BLaER1 treated with 17β-estradiol and CSF1 and Interleukin-3, amounts not matched to agents 10 nM and 100 nM (cell line): ENCODE measurements at regions not wholly inside any gene's neighbourhood (a gene's known extent, or its start where the extent isn't known, plus 50 kb on each side); places are given as distances from the start of the nearest gene placed in this dataset.

Experiments used
- H3K27ac ChIP-seq, 11 experiments: shearing (Covaris generic); formaldehyde crosslinking; 2 replicates each; pipeline ENCODE4 v1.8.1; 2022
- H3K27me3 ChIP-seq, 11 experiments: shearing (Covaris generic); formaldehyde crosslinking; 2 replicates each; pipeline ENCODE4 v1.8.1; 2022
- H3K36me3 ChIP-seq, 11 experiments: shearing (Covaris generic); formaldehyde crosslinking; 2 replicates each; pipeline ENCODE4 v1.8.1; 2022
- H3K4me1 ChIP-seq, 10 experiments: shearing (Covaris generic); formaldehyde crosslinking; 2 replicates each; pipeline ENCODE4 v1.8.1; 2022
- H3K4me2 ChIP-seq, 11 experiments: shearing (Covaris generic); formaldehyde crosslinking; 2 replicates each; pipeline ENCODE4 v1.8.1; 2022
- H3K4me3 ChIP-seq, 10 experiments: shearing (Covaris generic); formaldehyde crosslinking; 2 replicates each; pipeline ENCODE4 v1.8.1; 2022
- H3K9ac ChIP-seq, 11 experiments: shearing (Covaris generic); formaldehyde crosslinking; 2 replicates each; pipeline ENCODE4 v1.8.1; 2022
- H3K9me3 ChIP-seq, 11 experiments: shearing (Covaris generic); formaldehyde crosslinking; replicated peaks in 1 of 11; 2 replicates each; pipeline ENCODE4 v1.8.1; 2022
- H4K20me1 ChIP-seq, 11 experiments: shearing (Covaris generic); formaldehyde crosslinking; 2 replicates each; pipeline ENCODE4 v1.8.1; 2022
- Cebpa-rat ChIP-seq, 11 experiments: shearing (Covaris generic); IDR thresholded peaks; 2 replicates each; pipeline ENCODE4 v1.8.1; 2022

DNA sequence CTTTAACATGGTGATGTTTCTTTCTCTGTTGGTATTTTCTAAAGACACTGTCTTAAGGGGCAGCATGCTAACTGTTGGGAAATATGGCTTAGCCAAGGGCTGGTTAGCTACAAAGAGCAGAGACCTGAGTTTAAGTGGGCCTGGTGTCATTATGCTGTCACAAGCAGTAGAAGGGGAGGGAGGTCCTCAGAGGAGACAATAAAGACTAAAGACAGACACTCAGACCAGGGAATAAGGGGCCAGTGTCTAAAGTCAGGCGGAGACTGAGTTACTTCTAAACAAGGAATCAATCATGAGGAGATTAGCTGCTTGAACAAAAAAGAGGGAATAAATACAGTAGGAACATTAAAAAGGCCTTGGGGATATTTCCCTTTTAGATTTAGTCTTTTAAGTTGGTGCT is 142.7 kb upstream of the DPPA4 start:
- Histone ChIP-seq H3K36me3 (no peaks in the 10 kb centered on the region), H3K9ac (no peak overlapping the region), H3K4me1 (no peaks in the 10 kb centered on the region), H3K27ac (no peak overlapping the region), H3K4me3 (no peak overlapping the region), H3K9me3 (no peaks in the 10 kb centered on the region), H4K20me1 (no peaks in the 10 kb centered on the region), H3K27me3 (no peaks in the 10 kb centered on the region), H3K4me2 (no peak overlapping the region)
- no peak for TF ChIP-seq Cebpa-rat (IDR thresholded peaks at IDR 0.05)

DNA sequence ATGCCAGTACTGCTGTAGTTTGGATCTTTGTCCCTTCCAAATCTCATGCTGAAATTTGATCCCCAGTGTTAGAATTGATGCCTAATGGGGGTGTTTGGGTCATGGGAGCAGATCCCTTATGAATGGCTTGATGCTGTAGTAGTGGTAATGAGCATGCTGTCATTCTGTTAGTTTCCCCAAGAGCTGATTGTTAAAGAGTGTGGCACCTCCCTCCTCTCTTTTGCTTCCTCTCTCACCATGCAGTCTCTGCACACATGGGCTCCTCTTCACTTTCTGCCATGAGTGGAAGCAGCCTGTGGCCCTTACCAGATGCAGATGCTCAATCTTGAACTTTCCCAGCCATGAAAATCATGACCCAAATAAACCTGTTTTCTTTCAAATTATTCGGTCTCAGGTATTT is 141.3 kb upstream of the DPPA4 start:
- no peak for TF ChIP-seq Cebpa-rat (IDR thresholded peaks at IDR 0.05)
- no peaks in the 10 kb centered on the region for H3K36me3 ChIP-seq

DNA sequence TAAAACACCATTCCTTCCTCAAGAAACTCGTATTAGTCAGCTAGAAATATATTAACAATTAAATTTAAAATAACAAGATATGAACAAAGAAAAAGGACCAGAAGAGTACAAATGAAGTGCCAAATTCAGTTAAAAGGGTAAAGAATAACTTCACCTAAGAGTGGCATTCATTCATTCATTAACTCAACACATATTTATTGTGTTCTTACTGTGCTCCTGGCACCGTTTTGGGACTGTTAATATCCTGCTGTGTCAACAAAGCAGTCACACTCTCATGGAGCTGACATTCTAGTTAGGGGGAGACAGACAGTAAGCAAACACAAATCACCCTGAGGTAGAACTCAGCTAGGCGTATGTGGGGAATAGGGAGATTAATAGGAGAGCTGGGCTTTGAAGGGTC is 123.6 kb upstream of the DPPA4 start:
- H3K9ac ChIP-seq = no peak overlapping the region
- no peak for TF ChIP-seq Cebpa-rat (IDR thresholded peaks at IDR 0.05)
- H3K4me2 ChIP-seq = no peak overlapping the region
- H3K4me1 ChIP-seq = no peaks in the 10 kb centered on the region
- no peaks in the 10 kb centered on the region for H4K20me1 ChIP-seq
- no peaks in the 10 kb centered on the region for H3K27me3 ChIP-seq
- no peaks in the 10 kb centered on the region for H3K36me3 ChIP-seq
- no peak overlapping the region for H3K27ac ChIP-seq
- H3K9me3 ChIP-seq = no peaks in the 10 kb centered on the region
- no peak overlapping the region for H3K4me3 ChIP-seq

More for the DNA sequence above, 141.3 kb upstream of the DPPA4 start:
- Histone ChIP-seq H3K4me2 (no peak overlapping the region), H3K9me3 (no peaks in the 10 kb centered on the region), H3K27ac (no peak overlapping the region), H4K20me1 (no peaks in the 10 kb centered on the region), H3K9ac (no peak overlapping the region), H3K4me1 (no peaks in the 10 kb centered on the region), H3K4me3 (no peak overlapping the region), H3K27me3 (no peaks in the 10 kb centered on the region)

DNA sequence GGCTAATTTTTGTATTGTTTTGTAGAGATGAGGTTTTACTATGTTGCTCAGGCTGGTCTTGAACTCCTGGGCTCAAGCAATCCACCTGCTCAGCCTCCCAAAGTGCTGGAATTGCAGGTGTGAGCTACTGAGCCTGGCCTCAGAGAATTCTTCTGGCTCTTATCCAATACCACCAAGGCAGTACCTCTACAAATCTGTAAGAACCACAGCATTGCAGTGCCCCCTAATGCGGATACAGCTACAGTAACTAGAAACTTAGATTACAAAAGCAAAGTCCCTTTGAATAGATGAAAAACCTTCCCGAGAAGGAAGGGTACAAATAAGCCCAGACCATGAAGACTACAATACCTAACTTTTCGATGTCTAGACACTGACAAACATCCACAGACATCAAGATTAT is 107.9 kb upstream of the DPPA4 start:
- TF ChIP-seq Cebpa-rat (IDR thresholded peaks at IDR 0.05) = no peak
- no peaks in the 10 kb centered on the region for H3K4me1 ChIP-seq
- no peaks in the 10 kb centered on the region for H4K20me1 ChIP-seq
- no peak overlapping the region for H3K4me2 ChIP-seq
- H3K4me3 ChIP-seq = no peak overlapping the region
- H3K27ac ChIP-seq = no peak overlapping the region
- H3K9me3 ChIP-seq = peaks cover 0 to 24% (median 8%) of the 10 kb centered on the region in 11 experiments; a peak in 12 of 22 replicates
- no peak overlapping the region for H3K9ac ChIP-seq
- H3K36me3 ChIP-seq = no peaks in the 10 kb centered on the region
- H3K27me3 ChIP-seq = no peaks in the 10 kb centered on the region

DNA sequence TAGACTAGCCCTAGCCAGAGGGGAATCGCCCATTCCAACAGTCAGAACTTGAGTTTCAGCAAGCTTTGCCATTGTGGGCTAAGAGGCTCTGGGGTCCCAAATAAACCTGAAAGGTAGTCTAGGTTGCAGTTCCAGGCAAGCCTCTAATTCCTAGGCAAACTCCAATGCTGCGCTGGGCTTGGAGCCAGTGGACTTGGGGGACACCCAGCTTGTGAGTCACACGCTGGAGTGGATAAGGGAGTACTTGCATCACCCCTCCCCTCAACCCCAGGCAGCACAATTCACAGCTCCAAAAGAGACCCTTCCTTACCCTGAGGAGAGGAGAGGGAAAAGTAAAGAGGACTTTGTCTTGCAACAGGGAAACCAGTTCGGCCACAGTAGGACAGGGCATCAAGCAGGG is 105.2 kb upstream of the DPPA4 start:
- Histone ChIP-seq H4K20me1 (no peaks in the 10 kb centered on the region), H3K4me2 (no peak overlapping the region), H3K36me3 (no peaks in the 10 kb centered on the region), H3K27me3 (no peaks in the 10 kb centered on the region), H3K27ac (no peak overlapping the region), H3K9me3 (peaks cover 0 to 19% (median 8%) of the 10 kb centered on the region in 11 experiments; a peak in 10 of 22 replicates), H3K4me3 (no peak overlapping the region), H3K9ac (no peak overlapping the region), H3K4me1 (no peaks in the 10 kb centered on the region)
- no peak for TF ChIP-seq Cebpa-rat (IDR thresholded peaks at IDR 0.05)

DNA sequence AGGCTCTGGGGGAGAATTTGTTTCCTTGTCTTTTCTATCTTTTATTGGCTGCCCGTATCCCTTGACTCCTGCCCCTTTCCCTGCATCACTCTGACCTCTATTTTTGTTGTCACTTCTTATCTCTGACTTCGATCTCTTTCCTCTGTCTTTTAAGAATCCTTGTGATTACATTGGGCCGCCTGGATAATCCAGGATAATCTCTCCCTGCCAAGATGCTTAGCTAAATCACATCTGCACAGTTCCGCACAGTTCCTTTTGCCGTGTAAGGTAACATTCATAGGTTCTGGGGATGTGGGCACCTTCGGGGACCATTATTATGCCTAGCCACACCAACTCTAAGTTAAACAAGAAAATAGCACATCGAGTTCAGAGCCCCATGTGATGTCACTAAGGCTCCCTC is 103.0 kb upstream of the DPPA4 start:
- H3K36me3 ChIP-seq = no peaks in the 10 kb centered on the region
- no peak overlapping the region for H3K4me3 ChIP-seq
- no peaks in the 10 kb centered on the region for H4K20me1 ChIP-seq
- no peak overlapping the region for H3K4me2 ChIP-seq
- H3K27ac ChIP-seq = no peak overlapping the region
- H3K9me3 ChIP-seq = peaks cover 0 to 4% (median 0%) of the 10 kb centered on the region in 11 experiments; a peak in 1 of 22 replicates
- H3K27me3 ChIP-seq = no peaks in the 10 kb centered on the region
- no peak overlapping the region for H3K9ac ChIP-seq
- no peak for TF ChIP-seq Cebpa-rat (IDR thresholded peaks at IDR 0.05)
- no peaks in the 10 kb centered on the region for H3K4me1 ChIP-seq

DNA sequence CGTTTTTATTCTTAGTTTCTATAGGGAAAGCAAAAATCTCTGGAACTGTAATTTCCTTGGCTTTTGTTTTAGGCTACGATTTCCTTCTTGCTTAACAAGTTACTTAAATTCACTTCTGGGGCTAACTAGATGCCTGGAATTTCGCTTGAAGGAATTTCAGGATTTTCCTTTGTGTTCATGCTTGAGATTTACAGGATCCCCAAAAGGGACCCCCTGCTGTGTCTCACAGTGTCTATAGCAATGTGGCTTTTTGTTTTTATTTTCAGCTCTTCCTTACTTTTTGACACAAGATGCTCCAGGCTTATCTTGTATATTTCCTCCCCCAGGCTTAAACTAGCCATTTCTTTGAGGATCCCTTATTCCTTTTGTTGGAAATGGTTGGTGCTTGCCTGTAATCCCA is 95.5 kb upstream of the DPPA4 start:
- Histone ChIP-seq H3K27me3 (no peaks in the 10 kb centered on the region), H3K9me3 (no peaks in the 10 kb centered on the region), H4K20me1 (no peaks in the 10 kb centered on the region), H3K36me3 (no peaks in the 10 kb centered on the region), H3K27ac (no peak overlapping the region), H3K4me1 (no peaks in the 10 kb centered on the region), H3K4me2 (no peak overlapping the region), H3K4me3 (no peak overlapping the region), H3K9ac (no peak overlapping the region)
- no peak for TF ChIP-seq Cebpa-rat (IDR thresholded peaks at IDR 0.05)

DNA sequence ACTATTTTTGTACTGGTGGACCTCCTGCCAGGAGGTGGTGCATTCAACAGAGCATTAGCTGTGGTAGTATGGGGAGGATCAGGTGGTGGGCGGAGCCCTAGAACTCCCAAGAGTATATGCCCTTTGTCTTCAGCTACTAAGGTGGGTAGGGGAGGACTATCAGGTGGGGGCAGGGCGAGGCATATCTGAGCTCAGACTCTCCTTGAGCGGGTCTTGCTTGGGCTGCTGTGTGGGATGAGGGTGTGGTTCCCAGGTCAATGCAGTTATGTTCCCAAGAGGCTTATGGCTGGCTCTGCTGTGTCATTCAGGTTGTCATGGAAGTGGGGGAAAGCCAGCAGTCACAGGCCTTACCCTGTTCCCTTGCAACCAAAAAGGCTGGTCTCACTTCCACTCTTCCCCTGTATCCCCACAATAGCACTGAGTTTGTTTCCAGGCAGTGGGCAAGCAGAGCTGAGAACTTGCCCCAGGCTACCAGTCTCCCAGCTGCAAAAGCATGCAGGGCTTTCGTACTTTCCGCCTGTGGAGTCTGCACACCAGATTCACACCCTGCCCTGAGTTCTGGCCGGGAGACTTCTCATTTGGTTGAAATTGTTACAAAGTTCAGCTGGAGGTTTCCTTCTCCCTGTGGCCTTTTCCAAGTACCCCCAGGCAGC is 93.7 kb upstream of the DPPA4 start:
- Histone ChIP-seq H3K9me3 (no peaks in the 10 kb centered on the region; a peak in 2 of 22 replicates), H3K36me3 (no peaks in the 10 kb centered on the region), H4K20me1 (no peaks in the 10 kb centered on the region), H3K9ac (no peak overlapping the region), H3K27ac (no peak overlapping the region), H3K4me1 (no peaks in the 10 kb centered on the region), H3K4me2 (no peak overlapping the region), H3K4me3 (no peak overlapping the region), H3K27me3 (no peaks in the 10 kb centered on the region)
- no peak for TF ChIP-seq Cebpa-rat (IDR thresholded peaks at IDR 0.05)

DNA sequence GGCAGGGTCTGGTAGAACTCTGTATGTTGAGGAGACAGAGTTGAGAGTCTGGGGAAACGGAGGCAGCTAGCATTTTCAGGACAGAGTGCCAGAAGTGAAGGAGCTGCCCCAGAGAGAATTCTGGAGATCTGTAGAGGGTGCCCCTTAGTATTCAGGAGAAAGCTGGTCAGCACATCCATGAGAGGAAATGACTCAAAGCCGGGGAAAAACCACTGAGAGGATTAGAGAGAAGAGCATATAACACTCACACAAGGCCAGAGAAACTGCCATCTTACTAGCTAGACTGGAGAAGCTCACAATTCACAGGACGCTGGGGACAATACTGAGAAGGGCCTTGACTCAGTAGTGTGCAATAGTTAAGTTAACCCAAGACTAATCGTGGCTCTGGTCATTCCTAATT is 75.7 kb upstream of the DPPA4 start:
- Histone ChIP-seq H3K4me2 (no peak overlapping the region), H3K27ac (no peak overlapping the region), H3K36me3 (no peaks in the 10 kb centered on the region), H4K20me1 (no peaks in the 10 kb centered on the region), H3K9ac (no peak overlapping the region), H3K9me3 (peaks cover 0 to 15% (median 10%) of the 10 kb centered on the region in 11 experiments; a peak in 10 of 22 replicates), H3K4me1 (peaks cover 0 to 7% (median 0%) of the 10 kb centered on the region in 10 experiments; a peak in 3 of 20 replicates), H3K4me3 (no peak overlapping the region), H3K27me3 (no peaks in the 10 kb centered on the region)
- no peak for TF ChIP-seq Cebpa-rat (IDR thresholded peaks at IDR 0.05)

DNA sequence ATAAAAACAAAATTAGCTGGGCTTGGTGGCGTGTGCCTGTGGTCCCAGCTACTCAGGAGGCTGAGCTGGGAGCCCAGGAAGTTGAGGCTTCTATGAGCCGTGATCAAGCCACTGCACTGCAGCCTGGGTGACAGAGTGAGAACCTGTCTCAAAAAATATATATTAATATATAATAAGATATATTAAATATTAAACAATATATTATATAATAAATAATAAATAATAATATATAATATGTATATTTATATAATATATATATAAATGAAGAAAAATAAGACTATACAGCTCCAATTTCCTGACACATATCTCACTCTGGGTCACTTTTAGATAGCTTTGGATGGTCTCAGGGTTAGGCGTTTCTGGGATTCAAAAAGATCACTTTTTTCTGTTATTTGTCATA is 74.2 kb upstream of the DPPA4 start:
- no peak for TF ChIP-seq Cebpa-rat (IDR thresholded peaks at IDR 0.05)
- H3K4me3 ChIP-seq = no peak overlapping the region
- H3K9me3 ChIP-seq = peaks cover 0 to 19% (median 10%) of the 10 kb centered on the region in 11 experiments; a peak in 10 of 22 replicates
- H3K4me1 ChIP-seq = peaks cover 0 to 7% (median 0%) of the 10 kb centered on the region in 10 experiments; a peak in 3 of 20 replicates
- H3K9ac ChIP-seq = no peak overlapping the region
- no peak overlapping the region for H3K27ac ChIP-seq
- no peak overlapping the region for H3K4me2 ChIP-seq
- no peaks in the 10 kb centered on the region for H4K20me1 ChIP-seq
- H3K36me3 ChIP-seq = no peaks in the 10 kb centered on the region
- no peaks in the 10 kb centered on the region for H3K27me3 ChIP-seq
